GM18499 (cell line): ENCODE measurements at regions not wholly inside any gene's neighbourhood (a gene's known extent, or its start where the extent isn't known, plus 50 kb on each side); places are given as distances from the start of the nearest gene placed in this dataset.

Experiments used
- ATAC-seq: cut with Tn5 transposase; IDR thresholded peaks from one replicate; pipeline ENCODE4 v1.9.1; 2021; ENCODE audit warnings: moderate number of reproducible peaks; ENCODE audit not compliant: insufficient read depth, unreplicated experiment

DNA sequence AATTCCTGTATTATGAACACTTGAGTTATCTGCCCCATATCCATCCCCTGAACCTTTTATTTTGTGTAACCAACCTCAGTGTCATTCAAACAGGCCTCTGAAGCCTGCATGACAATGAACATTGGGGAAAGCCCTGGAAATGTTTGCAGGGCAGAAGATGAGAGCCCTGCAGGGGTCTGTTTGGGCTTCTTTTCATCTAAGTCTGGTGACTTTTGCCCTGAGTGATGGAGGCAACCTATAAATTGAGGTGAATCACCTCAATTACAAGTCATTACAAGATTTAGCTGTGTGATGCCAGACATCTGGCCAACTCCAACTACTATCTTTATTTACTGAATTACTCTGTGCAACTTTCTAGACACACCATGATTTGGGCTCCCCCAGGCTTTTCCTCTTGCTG lies 189.2 kb downstream of the MAF start:
- ATAC-seq, result no peak

DNA sequence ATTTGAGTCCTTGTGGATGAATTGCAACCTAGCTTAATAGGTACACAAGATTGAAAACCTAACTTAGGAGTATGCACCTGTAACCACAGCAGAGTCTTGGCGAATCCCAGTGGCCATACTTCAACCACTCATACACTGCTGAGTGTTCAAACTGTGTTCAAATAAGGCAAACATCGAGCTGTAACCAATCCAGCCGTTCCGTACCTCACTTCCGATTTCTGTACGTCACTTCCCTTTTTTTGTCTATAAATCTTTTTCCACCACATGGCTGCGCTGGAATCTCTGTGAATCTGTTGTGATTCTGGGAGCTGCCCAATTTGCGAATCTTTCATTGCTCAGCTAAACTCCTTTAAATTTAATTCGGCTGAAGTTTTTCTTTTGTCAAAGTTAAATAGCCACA lies 190.6 kb downstream of the MAF start:
- no peak for ATAC-seq

DNA sequence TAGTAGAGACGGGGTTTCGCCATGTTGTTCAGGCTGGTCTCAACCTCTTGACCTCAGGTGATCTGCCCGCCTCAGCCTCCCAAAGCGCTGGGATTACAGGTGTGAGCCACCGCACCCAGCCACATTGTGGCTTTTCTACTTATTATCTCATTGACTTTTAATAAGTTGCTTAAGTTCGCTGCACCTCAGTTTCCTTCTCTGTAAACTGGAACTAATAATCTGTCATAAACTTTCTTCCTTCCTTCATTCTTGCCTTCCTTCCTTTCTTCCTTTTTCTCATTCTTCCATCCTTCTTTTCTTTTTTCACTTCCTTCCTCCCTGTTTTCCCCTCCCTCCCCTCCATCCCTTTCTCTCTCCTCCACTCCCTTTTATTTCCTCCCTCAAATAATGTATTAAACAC lies 192.2 kb downstream of the MAF start:
- no peak for ATAC-seq

DNA sequence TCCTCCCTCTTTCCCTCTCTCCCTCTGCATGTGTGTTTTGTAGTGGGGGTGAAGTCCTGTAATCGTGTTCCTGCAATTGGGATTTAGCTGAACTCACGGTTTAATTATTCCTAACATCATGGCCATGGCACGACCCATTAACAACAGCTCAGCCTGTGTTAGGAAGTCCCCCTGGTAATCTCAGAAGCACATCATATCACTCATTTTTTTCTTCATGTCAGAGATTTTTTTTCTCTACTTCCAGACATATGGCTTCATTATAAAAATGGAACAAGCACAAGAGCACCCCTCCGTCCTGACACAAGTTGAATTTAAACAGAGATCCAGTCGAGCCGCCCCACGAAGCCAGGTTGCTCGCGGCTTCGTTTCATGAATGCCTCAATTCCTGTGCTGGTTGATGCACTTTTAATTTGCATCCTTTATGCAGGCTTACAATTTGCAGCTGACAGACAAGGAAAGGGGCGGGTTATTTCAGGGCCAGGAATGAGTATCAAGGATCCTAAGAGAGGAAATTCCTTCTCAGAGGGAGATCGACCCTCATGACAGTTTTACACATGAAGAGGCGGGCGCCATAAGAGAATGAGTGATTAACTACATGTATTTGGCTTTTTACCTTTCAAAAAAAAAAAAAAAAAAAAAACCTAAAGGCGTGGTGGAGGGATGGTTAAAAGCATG lies 192.9 kb downstream of the MAF start:
- ATAC-seq, result no peak

DNA sequence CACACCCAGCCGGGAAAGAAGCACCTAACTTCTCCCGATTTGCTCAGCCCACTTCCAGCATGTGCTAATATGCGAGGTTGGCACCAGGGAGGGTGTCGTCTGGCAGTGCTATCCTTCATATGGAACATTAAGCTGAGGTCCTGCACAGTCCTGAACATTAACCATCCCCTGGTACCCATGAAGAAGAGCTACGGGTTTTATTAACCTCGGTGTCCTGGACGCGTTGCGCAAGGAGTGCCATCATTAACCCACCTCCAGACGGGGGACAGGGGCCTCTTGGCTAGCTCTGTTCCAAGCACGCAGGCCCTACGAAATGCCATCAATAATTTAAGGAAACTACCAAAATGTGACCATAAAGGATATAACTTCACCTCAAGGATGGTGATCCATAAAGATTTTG lies 193.5 kb downstream of the MAF start:
- ATAC-seq, result no peak

DNA sequence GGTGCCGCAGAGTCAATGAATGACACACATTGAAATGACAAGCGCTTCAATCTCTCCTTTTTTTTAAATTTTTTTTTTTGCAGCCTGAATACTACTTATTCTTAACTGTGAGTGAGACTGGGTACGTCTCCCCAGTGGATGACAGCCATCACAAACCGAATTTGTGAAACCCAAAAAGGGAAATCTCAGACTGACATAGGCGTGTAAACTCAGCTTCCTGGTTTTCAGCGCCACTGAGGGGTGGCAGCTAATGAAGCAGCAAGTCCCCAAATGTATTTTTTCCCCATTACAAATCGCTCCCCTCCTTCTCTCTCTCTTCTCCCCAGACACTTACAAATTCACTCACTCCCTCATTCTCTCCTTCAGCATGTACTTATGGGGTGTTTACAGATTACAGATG lies 196.0 kb downstream of the MAF start:
- no peak for ATAC-seq

DNA sequence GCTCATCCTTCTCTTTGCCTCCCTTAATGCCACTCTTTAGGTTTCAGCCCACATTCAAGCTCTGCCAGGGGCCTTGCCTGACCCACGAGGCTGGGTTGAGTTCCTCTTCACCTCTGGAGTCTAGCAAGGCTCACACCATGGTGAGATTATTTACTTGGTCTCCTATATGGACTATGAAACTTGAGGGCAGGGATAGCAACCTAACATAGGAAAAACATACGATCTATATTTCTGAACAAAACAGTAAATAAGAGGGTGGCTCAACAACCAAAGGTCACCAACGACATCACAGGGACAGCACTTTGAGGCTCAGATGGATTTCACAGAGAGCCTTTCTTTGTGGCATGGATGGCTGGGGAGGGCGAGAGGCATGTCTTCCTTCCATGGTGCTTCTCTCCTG lies 197.0 kb downstream of the MAF start:
- ATAC-seq, result no peak

DNA sequence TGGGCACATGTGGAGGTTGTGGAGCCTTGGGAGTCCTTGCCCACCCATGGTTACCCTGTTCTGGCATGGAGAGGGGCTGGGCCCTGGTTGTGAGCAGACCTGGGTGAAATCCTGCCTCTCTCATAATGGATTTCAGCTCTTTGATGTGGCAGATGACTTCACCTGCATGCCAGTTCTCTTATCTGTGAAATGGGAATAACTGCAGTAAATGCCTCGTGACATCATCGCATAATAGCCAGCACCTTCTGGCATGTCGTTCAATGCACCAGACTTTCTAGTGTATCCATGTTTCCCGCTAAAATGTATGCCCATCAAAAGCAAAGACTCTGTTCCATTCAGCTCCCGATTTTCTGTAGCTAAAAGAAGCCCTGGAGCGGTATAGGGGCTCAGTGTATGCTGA lies 197.6 kb downstream of the MAF start:
- ATAC-seq, result no peak

DNA sequence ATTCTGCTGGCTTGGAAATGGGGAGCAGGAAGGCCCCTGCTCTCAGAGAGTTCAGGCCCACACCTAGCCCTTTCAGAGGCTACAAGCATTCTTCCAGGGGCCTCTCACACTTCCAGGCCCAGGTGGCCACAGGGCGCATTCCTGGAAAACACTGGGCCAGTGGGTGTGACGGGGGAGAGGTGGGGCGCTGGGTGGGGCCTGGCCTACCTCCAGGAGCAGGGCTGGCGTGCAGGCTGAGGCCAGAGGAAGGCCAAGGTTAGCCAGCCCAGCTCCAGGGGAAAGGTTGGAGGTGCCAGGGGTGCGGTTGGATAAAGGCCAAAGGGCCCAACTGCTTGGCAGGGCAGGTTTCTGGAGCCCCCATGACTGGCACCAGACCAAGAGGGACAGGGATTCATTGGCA lies 198.2 kb downstream of the MAF start:
- no peak for ATAC-seq

DNA sequence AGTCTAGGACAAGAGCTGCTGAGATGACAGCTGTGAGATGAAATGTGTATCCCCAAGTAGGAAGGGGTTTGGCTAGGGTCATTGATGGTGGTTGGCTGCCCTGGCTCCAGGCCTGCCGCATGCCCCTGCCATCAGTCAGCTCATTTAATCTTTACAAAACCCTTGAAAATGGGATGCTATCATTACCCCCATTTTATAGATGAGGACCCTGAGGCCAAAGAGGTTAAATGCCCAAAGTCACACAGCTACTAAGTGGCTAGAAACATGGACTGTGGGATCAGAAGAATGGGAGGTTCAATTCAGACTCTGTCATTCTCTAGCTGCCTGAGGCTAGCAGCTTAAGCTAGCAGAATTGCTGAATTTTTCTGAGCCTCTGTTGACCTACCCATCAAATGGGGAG lies 198.8 kb downstream of the MAF start:
- ATAC-seq, result no peak

DNA sequence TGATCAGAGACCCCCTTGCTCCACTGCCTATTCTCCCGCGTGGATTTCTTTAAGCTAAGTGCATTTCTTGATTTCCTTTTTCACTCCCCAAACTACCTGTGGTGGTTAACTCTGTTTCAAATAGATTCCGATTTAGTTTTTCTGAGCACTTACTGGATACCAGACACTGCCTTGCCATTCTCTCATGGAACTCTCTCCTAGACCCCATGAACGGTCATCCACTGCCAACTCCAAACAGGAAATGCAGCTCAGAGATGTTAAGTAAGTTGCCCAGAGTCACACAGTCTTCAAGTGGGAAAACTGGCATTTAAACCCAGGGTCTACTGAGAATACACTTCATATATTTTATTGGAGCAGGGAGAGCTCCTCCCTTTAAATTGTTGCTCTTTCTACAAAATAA lies 199.4 kb downstream of the MAF start:
- no peak for ATAC-seq

DNA sequence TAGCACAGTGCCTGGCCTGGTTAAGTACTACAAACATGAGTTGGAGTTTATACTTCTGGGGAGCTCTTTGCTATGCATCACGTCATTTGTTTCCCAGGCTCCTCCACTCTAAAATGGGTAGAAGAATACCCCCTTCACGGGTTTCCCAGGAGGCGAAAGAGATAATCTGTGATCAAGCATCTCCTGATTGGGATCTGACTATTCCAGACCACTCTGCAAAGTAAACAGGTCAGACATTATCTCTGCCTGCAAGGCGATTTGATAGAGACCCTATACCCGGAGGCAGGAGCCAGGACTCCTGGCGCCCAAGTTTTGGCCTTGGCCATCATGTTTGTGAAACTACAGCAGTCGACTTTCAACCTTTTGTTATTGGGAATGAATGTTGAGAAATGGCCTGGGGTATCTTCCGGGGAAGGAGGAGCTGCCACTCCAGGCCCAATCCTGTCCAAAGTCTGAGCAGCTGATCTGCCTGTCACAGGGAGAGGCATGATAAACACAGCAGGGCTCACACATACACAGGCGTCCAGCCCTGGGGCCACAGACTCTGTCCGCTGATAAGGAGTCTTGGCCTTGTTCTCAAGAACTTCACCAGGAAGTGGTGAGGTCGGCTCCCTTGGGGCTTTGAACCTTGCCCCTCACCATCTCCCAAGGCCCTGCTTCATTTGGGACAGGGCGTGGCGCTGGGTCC lies 199.9 kb downstream of the MAF start:
- no peak for ATAC-seq

DNA sequence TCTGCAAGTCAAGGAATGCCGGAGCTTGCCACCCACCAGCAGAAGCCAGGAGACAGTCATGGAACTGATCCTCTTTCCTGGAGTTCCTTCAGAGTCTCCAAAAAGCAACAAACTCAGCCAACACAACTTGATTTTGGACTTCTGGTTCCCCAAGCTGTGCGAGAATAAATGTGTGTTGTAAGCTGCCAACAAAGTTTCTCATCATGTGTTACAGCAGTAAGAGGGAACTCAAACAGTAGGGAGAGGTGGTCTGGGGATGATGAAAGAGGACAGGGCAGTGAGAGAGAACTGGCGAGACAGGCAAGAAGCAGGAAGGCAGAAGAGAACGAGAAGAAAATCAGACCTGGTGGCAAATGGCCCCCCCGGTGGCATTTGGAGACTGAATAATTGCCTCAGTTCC lies 204.9 kb downstream of the MAF start:
- ATAC-seq, result no peak

DNA sequence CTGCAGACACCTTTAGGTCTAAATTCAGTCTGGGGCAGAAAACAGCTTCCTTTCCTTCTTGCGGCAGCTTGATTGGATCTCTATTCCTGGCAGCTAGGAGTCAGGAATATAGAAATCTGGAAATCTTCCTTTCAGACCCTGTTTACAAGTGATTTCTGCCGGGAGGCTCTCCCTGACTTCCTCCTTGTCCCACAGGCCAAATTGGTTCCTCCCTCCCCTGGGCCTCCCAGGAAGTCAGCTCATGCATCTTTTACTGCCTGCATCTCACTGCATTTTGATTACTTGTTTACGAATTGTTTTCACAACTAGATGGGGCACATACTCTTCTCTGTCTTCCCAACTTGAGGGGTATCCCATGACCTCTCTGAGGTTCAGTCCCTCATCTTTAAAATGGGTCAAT lies 206.3 kb downstream of the MAF start:
- ATAC-seq, result no peak

DNA sequence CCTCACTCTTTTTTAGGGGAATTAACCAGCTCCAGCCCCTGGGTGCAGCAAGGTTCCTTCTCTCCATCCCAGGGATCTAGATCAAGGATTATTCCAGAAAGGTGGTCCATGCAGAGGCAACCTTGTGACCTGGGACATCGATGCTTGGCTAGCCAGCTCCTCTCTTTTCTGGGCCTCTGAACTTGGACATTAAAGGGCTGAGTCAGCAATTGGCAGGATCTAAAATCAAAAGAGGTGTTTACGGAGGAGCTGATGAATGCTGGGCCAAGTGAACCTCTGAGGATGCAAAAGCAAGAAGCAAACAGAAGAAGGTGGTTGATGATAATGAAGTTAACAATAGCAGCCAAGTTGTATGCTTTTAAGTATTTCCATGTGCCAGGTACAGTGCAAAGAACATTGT lies 207.0 kb downstream of the MAF start:
- no peak for ATAC-seq

DNA sequence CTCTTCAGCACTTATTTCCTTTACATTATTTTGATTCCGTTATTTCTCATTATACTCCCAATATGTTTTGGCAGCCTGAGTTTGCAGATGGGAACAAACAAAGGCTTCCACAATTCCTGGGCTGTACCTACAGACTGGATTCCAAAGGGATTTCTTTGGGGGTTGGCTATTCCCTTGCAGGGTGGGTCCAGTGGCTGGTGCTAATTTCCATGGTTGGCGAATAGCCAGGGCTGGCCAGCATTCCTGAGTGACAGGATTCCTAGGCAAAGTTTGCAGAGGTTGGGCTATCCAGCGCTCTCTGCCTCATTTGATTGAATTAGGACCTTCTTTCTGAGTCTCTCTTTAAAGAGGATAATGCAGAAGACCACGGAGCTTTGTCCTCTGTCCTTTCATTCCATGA lies 207.4 kb downstream of the MAF start:
- no peak for ATAC-seq

DNA sequence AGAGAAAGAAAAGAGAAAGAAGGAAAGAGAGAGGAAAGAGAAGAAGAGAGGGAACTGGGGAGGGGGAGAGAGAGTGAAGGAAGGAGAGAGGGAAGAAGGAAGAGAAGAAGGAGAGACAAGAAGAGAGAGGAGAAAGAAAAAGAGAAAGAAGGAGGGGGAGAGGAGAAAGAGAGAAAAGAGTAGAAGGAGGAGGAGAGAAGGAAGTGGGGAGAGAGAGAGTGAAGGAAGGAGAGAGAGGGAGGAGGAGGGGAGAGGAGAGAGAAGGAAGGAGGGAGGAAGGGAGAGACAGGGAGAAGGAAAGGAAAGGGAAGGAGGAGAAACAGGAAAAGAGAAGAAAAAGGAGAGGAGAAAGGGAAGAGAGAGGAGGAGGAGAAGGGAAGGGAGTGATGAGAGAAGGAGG lies 208.5 kb downstream of the MAF start:
- no peak for ATAC-seq

DNA sequence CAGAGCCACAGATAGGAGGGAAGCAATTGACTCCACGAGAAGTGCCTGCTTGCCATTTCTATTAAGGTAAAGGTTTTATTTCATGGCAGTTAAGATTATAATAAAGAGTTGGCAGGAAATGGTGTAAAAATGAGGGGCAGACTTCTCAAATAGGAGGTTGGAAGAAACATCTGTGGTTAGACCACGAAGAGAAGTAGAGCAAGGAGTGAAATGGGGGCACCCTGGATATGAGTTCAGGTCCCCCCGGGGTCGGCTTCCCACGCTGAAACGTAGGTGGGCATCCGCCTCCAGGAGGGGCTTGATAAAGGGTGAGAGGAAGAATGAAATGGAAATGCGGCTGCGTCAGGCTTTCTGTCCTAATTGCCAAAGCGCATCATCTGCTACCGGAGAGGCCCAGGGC lies 209.1 kb downstream of the MAF start:
- no peak for ATAC-seq

DNA sequence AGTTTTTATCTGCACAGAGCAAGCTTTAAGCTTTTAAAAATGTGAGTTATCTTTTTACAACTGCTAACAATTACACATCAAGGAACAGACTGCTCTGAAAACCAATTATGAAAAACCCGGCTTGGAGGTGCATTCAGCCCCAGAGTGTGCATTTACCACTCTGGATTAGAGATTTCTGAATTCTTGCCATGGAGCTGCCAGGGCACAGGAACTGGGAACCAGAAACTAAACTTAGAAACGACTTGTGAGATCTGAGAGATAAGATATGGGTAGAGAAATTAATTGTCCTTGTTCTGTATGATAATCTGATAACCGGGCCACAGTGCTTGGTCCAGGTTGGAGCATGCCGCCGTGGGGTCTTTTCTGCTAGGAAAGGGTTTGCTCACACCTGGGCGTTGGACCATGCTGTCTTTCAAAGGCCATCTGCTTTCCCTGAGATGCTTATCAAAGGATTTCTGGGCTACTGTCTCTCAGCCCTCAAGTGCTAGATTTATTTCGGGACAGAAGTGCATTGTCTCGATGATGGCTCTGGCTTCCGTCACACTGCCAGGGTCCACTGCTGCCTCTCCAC lies 210.0 kb downstream of the MAF start:
- no peak for ATAC-seq

DNA sequence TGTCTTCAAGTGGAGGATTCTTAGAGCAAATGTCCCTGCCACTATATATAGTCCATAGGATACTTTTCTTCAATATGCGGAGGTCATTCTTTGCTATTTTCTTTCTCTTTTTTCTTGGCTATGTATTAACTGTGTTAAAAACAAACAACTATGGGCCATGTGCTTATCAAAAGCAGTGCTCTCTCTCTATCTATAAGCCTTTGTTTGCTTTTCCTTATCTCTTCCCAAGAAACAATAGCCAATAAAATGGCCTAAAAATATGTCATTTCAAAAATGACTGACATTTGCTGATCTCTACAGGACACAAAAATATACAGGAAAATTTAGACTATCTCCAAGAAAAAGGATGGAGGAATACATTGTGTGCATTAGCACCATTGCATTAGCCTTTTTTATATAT lies 212.1 kb downstream of the MAF start:
- ATAC-seq, result no peak

DNA sequence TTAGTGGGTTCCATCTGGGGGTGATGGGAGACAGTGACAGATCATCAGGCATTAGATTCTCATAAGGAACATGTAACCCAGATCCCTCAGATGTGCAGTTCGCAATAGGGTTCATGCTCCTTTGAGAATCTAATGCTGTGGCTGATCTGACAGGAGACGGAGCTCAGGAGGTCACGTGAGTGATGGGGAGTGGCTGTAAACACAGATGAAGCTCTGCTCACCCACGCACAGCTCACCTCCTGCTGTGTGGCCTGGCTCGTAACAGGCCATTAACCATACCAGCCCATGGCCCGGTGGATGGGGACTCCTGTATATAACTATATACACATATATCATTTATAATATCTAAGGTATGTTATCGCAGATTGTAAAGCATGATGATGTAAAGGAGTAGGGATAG lies 214.2 kb downstream of the MAF start:
- no peak for ATAC-seq

DNA sequence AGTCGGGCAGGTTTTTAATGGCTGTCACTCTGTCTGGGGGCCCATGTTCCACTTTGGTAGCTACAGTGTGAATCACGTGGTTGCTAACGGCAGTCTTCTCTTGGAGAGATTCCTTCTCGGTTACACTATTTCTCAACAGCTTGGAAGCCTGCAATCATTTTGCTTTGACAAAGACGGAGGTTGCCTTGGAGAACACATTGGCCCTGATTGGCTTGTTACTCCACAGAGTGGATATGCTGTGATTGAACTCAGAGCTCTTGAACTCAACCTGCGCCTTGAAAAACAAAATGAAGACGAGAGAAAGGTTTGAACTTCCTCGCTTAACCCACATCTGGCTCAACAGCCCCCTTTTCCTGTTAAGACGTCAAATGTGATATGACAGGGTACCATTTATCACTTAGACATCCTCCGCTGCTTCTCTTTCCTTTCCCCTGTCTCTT lies 218.9 kb downstream of the MAF start:
- no peak for ATAC-seq
